Left ventricle myocardium inferior (tissue), 1 donor: ENCODE measurements at regions not wholly inside any gene's neighbourhood (a gene's known extent, or its start where the extent isn't known, plus 50 kb on each side); places are given as distances from the start of the nearest gene placed in this dataset.

Experiments used
- DNase-seq: peaks from one replicate; pipeline ENCODE4 v3.0.0-alpha.2; 2020
- H3K27ac ChIP-seq: fragments of 200-600 bp; replicated peaks from 2 replicates; pipeline ENCODE4 v1.8.0; 2021
- H3K27me3 ChIP-seq: fragments of 200-600 bp; 2 replicates; pipeline ENCODE4 v1.8.0; 2021; ENCODE audit warnings: low read depth
- H3K36me3 ChIP-seq: fragments of 200-600 bp; 2 replicates; pipeline ENCODE4 v1.8.0; 2021
- H3K4me1 ChIP-seq: fragments of 200-600 bp; 2 replicates; pipeline ENCODE4 v1.8.0; 2021
- H3K4me3 ChIP-seq: fragments of 200-600 bp; 2 replicates; pipeline ENCODE4 v1.8.0; 2021; ENCODE audit warnings: mild to moderate bottlenecking, moderate library complexity
- H3K9me3 ChIP-seq: fragments of 200-600 bp; replicated peaks from 2 replicates; pipeline ENCODE4 v1.8.0; 2021
- intact Hi-C: fragments of 100-400 bp; cut with micrococcal nuclease; formaldehyde crosslinking; loops from one replicate; pipeline ENCODE4 v1.11.0; 2022
- TF ChIP-seq, protein P1 (sequence below): fragments of 200-600 bp; IDR thresholded peaks from 2 replicates; pipeline ENCODE4 v1.8.0; 2021; ENCODE audit warnings: antibody characterized with exemption, mild to moderate bottlenecking, borderline replicate concordance
- donor health status: DM: no; HTN: yes; CAD: no; lungs with severe emphysema.

DNA sequence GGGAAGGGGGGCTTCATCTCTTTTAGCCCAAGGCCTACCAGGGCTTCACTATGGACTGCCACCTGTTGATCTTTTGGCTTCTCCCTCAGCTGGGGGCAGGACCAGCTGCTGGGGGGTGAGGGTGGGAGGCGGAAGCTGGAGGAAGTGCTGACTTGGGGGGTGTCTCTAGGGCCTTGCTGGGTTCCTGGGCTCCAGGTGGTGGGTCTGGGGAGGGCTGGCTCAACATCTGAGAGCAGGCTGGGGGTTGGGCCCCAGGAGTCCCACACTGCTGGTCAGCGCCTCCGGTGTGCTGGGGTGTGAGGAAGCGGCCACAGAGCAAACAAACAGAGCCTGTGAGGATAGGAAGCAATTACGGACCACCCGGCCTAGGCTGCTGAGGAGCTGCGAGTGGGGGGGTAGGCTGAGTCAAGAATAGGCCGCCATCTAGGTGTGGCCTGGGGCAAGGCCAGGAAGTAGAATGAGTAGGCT, 85.7 kb downstream of the EFNB1 start:
- no peak for DNase-seq
- intact Hi-C loops = no loop called here
- H3K36me3 ChIP-seq = no peaks in the 10 kb centered on the region
- H3K9me3 ChIP-seq = no peaks in the 10 kb centered on the region
- TF ChIP-seq, protein P1, sequence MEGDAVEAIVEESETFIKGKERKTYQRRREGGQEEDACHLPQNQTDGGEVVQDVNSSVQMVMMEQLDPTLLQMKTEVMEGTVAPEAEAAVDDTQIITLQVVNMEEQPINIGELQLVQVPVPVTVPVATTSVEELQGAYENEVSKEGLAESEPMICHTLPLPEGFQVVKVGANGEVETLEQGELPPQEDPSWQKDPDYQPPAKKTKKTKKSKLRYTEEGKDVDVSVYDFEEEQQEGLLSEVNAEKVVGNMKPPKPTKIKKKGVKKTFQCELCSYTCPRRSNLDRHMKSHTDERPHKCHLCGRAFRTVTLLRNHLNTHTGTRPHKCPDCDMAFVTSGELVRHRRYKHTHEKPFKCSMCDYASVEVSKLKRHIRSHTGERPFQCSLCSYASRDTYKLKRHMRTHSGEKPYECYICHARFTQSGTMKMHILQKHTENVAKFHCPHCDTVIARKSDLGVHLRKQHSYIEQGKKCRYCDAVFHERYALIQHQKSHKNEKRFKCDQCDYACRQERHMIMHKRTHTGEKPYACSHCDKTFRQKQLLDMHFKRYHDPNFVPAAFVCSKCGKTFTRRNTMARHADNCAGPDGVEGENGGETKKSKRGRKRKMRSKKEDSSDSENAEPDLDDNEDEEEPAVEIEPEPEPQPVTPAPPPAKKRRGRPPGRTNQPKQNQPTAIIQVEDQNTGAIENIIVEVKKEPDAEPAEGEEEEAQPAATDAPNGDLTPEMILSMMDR = no peak
- peaks cover 12% of the 10 kb centered on the region for H3K4me1 ChIP-seq
- H3K27ac ChIP-seq = no peak overlapping the region
- no peak overlapping the region for H3K4me3 ChIP-seq
- H3K27me3 ChIP-seq = no peaks in the 10 kb centered on the region

DNA sequence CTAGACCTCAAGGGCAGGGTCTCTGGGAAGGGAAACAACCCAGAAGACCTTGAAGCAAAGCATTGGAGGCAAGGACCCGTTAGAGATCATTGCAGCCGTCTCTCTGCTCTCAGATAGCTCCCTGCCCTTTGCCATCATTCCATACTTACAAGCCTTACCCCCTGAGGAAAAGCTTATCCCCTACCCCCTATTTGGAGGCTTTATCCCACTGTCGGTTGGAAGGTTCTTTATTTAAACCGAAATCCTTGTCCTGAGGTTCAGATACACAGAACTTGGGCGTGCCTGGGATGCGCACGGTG, 84.4 kb downstream of the EFNB1 start:
- H3K27me3 ChIP-seq = no peaks in the 10 kb centered on the region
- H3K4me3 ChIP-seq = no peak overlapping the region
- H3K9me3 ChIP-seq = no peaks in the 10 kb centered on the region
- H3K4me1 ChIP-seq = peaks cover 12% of the 10 kb centered on the region
- H3K27ac ChIP-seq = no peak overlapping the region
- TF ChIP-seq, protein P1 = no peak
- H3K36me3 ChIP-seq = no peaks in the 10 kb centered on the region
- DNase-seq = no peak
- intact Hi-C loops = no loop called here

DNA sequence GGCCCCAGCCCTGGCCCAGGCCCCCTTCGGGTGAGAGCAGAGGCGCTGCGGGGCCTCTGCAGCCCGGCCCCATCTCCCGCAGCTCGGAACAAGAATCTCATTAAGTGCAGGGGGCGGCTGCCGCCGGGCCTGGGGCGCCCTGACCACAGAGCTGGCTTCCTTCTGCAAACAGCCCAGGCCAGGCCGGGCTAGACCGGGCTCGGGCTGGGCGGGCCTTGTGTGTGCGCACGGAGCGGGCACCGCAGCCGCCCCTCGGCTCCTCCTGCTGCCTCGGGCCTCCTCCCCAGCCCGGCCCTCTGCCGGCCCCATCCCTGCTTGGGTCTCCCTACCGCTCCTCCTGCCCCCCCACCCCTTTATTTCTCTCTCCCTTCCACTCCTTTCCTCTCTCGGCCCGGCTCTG, 83.3 kb downstream of the EFNB1 start:
- H3K4me1 ChIP-seq = peaks cover 12% of the 10 kb centered on the region
- DNase-seq = no peak
- H3K27me3 ChIP-seq = no peaks in the 10 kb centered on the region
- H3K4me3 ChIP-seq = no peak overlapping the region
- intact Hi-C loops = no loop called here
- H3K9me3 ChIP-seq = no peaks in the 10 kb centered on the region
- TF ChIP-seq, protein P1 = no peak
- H3K27ac ChIP-seq = no peak overlapping the region
- no peaks in the 10 kb centered on the region for H3K36me3 ChIP-seq

DNA sequence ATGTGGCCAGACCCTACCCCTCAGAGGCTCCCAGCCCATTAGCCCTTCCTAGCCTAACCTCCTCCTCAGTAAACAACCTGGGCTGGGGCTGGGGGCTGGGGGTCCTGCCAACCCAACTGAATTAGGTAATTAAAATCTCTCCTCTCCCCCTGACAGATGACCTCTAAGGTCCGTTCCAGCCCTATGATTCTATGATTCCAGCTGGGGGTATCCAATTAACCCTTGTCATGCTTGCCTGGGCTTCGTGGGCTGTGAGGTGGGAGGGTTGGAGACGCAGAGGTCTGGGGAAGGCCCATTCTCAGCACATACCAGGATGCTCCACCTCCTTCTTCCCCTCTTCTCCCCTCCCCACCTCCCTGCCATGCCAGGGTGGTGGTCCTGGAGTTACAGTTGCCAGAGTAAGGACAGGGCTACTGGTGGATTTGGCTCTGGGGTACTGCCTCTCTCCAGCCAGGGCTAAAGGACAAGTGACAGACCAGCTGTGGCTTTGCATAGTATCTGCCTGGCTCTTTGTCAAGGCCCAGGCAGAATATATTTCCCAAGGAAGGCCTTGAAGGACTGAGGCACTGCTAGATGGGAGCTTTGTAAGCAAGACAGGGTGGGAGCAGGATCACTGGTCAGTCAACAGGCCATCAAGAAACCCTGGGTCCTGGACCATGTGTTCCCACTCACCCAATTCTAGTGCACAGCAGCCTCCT, 82.1 kb downstream of the EFNB1 start:
- Histone ChIP-seq H3K27ac (no peak overlapping the region), H3K4me1 (peaks cover 12% of the 10 kb centered on the region), H3K4me3 (no peak overlapping the region), H3K9me3 (no peaks in the 10 kb centered on the region), H3K27me3 (no peaks in the 10 kb centered on the region), H3K36me3 (no peaks in the 10 kb centered on the region)
- intact Hi-C loops = no loop called here
- TF ChIP-seq, protein P1 = no peak
- no peak for DNase-seq

DNA sequence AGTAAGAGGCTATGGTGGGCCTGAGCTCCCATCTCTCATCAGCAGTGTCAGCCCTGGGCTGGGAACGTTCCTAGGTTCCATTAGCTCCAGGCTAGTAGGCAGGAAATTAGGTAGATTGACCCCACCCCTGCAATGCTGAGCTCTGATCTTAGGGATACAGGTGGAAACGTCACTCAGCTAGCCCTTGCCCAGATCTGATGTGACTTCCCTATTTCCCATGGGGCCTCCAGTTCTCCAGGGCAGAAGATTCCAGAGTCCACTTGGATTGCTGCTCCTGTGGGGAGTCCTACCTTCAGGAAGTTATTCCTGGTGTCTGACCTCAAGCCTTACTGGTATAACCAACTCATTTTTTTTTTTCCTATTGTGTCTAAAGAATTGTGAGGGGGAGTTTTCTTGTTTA, 81.1 kb downstream of the EFNB1 start:
- Histone ChIP-seq H3K9me3 (no peaks in the 10 kb centered on the region), H3K27ac (no peak overlapping the region), H3K36me3 (no peaks in the 10 kb centered on the region), H3K4me1 (peaks cover 12% of the 10 kb centered on the region), H3K27me3 (no peaks in the 10 kb centered on the region), H3K4me3 (no peak overlapping the region)
- no peak for DNase-seq
- TF ChIP-seq, protein P1 = no peak
- intact Hi-C loops = no loop called here
